ELR (cell line): ENCODE measurements at regions not wholly inside any gene's neighbourhood (a gene's known extent, or its start where the extent isn't known, plus 50 kb on each side); places are given as distances from the start of the nearest gene placed in this dataset.

Experiments
- DNase-seq: peaks from one replicate; pipeline ENCODE4 v3.0.0-alpha.2; 2015; ENCODE audit warnings: low read depth

DNA sequence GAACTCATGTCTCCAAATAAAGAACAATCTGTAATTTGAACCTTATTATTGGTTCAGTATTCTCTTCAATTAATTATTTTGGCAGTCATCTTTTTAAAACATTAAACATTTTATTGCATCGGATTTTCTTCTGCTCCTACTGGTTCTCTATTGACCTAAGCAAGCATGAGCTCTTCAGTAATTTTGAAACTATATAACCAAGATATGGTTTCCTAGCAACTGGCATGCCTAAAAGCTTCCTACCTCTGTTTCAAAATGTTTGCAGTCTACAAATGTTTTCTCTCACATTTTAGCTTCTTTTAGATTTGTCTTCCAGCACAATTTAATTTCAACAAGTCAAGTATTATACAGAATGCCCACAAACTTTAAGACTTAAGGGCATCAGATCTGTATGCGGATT, 371.3 kb downstream of the GPM6A start:
- no peak for DNase-seq

DNA sequence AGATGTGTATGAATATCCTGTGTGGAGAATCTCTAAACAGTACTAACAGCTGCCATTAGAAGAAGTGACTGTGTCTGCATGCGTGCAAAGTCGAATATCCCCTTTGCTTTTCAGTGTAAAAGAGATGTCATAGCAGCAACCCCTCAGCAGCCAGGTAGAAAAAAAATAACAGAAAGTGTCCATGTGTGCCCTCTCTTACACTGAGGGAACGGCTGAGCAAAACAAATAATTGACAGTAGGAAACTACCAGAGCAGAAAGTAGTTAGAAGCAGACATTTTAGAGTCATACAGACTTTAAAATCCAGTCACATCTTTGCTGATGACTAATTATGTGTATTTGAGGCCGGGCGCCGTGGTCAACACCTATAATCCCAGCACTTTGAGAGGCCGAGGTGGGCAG, 370.8 kb downstream of the GPM6A start:
- no peak for DNase-seq

DNA sequence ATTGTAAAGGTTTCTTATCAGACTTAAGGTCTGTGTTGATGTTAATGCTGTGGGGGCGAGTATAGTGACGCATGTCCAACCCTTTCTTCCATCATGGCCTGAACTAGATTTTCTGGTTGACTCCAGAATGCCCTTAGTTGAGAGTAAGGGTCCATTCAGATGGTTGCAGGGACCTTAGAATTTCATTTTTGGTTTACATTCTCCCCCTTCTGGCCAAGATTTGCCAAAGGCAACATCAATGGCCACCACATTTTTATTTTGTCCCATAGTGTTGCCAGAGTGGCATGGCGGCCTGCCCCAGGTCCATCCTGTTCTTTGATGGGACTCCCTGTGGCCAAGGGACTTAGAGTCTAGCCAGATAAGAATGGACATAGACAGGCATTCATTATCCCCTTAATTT, 368.5 kb downstream of the GPM6A start:
- DNase-seq: peak; percentile 14

DNA sequence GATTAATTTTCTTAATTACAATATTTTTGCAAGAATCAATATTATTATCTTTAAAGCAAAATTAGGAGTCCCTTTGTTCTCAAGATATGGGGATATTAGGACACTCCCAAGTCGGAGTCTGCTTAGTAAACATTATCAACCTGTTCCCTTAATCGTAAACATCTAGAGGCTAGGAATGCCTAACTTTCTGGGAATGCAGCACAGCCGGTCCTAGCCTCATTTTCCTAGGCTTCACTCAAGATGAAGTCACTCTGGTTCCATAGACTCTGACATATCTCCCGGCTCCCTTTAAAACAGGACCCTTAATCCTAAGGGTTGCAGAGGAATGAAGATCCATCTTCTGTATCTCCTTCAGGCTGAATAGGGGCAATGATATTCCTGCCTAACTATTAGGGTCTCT, 367.6 kb downstream of the GPM6A start:
- no peak for DNase-seq

DNA sequence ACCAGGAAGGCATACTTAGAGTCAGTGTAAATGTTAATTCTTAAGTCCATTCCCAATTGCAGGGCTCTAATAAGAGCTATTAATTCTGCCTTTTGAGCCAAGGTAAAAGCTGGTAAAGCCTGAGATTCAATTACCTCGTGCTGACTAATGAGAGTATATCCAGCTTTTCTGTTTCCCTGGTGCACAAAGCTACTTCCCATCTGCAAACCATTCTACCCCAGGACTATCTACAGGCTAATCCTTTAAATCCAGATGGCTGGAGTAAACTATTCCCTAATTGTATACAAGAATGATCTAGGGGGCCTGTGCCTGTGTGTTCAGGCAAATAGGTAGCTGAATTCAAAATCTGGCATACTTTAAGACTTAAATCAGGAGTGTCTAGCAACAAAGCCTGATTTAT, 365.0 kb downstream of the GPM6A start:
- DNase-seq: no peak

DNA sequence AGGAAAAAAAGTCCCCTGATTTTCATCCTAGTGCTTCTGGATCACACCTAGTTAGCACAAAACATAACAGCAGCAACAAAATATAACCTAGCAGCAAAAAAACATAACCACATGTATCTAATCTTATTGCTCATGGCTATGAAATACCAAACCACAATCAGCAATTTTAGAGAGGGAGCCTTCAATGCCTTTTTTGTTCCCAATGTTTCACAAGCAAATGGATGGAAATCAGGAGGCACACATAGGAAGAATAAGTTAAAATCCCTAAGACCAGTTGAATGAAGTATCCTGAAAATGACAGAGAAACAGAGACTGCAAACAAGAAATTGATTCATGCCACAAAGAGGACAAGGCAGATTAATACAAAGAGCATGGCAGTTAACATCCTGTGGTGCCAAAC, 361.6 kb downstream of the GPM6A start:
- DNase-seq: no peak

DNA sequence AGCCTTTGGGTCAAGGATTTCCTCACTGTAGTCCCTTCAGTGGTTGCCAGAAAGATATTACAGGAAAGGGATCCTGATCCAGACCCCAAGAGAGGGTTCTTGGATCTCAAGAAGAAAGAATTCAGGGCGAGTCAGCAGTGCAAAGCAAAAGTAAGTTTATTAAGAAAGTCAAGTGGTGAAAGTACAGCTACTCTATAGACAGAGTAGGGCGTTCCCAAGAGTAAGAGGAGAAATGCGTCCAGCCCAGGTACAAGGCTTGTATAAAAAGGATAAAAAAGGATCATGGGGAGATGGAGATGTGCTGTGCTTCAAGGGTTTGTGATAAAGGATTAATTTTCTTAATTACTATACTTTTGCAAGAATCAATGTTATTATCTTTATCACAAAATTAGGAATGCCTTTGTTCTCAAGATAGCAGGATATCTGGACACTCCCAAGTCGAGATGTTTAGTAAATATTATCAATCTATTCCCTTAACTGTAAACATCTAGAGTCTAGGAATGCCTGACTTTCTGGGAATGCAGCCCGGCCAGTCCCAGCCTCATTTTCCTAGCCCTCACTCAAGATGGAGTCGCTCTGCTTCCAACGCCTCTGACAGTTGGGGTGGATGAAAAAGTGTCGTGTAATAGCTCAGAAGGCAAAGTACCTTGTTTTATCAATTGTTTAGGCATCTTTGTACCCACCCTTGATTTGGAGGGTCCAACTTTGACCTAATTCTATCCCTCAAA, 360.7 kb downstream of the GPM6A start:
- no peak for DNase-seq

DNA sequence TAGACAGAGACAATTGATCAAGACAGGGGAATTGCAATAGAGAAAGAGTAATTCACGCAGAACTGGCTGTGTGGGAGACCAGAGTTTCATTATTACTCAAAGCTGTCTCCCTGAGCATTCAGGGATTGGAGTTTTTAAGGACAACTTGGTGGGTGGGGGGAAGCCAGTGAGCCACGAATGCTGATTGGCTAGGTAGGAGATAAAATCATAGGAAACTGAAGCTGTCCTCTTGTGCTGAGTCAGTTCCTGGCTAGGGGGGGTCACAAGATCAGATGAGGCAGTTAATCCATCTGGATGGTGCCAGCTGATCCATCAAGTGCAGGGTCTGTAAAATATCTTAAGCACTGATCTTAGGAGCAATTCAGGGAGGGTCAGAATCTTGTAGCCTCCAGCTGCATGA, 358.6 kb downstream of the GPM6A start:
- peak; percentile 17 for DNase-seq

DNA sequence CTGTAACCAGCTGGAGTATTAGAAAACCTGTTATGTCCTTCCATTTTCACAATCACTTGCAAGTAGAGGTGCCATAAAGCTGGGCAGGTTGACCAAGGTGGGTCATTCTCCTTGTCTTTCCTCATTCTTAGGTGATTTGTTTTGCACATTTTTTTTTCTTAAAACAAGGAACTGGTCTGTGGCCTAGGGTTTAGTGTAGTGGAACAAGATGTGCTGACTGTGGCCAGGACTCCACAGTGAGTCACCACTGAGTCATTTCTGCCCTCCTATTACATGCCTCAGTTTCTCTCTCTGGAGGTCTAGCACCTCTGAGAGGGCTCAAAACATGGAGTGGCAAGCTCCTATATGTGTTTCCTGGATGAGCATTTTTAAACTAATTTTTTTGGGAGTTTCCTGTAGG, 355.9 kb downstream of the GPM6A start:
- DNase-seq: no peak

DNA sequence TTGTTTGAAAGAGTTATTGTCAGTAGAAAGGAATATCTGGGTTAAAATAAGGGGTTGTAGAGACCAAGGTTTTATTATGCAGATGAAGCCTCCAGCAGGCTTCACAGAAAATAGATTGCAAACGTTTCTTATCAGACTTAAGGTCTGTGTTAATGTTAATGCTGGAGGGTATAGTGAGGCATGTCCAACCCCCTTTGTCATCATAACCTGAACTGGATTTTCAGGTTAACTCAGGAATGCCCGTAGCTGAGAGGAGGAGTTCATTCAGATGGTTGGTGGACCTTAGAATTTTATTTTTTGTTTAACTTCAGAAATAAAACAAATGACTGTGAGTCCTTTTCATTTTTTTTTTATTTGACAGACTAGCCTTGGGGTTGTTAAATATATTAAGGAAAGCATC, 354.1 kb downstream of the GPM6A start:
- no peak for DNase-seq

DNA sequence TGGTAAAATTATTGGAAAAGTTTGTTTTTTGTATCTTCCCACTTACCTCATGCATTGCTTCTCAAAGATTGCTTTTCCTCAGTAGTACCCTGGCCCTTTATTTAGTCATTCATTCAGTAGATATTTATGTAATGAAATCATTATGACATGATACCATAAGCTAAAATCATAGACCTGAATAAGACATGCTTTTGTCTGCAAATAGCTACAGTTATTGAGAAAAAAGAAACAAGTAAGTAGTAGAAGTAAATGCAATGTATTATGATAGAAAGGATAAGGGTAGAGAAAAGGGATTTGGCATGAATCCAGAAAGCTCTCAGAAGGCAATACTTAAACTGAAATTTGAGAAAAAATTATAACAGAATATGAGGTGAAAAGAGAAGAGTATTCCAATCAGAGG, 352.5 kb downstream of the GPM6A start:
- DNase-seq: no peak

DNA sequence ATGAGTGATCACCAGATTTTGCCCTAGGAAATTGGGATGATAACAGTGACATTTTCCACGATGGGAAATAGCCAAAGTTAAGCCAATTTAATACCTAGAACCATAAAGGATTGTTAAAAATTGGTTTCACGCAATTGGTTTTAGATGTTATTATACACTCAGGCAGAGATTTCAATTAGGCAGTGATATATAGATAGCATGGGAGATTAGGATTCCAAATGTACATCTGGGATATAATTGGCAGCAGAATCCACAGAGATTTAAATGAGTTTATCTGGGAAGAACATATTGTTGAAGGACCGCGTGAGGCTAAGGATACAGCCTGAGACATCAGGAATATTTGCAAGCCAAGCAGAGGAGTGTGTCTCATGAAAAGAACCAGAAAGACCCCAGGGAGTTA, 351.6 kb downstream of the GPM6A start:
- DNase-seq: no peak

DNA sequence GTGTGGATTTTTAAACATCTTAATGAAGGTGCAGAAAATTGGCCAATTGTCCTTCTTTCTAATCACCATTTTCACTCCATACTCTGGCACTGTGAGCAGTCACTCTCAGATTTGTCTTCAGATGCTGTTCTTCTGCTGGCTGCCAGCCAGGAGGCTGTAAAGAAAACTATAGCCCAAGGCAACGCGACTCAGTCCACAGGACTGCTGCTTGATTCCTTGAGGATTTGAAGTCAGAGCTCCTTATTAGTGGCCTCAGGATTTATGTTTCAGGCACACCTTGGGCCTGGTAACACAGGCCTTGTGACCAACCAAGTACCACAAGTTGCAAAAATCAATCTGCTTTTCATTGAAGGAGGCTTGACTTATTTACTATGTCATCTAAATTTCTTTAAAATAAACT, 342.6 kb downstream of the GPM6A start:
- peak; percentile 80 for DNase-seq

DNA sequence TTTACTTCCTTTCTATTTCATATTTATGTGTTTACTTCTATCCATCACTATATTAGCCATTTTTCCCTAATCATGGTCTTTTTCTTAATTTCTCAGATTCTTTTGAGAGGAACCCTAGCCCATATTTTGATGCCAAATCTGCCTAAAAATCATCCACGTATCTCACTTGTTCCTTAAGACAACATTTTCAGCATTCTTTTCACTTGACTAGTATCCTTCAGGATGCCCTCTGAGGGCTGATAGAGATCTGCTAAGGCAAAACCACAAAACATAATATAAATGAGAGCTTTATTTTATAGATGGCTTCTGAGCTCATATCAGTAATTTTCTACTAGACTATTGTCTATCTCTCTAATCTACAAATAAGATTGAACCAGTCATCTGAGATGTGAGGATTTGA, 341.9 kb downstream of the GPM6A start:
- DNase-seq: peak; percentile 72

DNA sequence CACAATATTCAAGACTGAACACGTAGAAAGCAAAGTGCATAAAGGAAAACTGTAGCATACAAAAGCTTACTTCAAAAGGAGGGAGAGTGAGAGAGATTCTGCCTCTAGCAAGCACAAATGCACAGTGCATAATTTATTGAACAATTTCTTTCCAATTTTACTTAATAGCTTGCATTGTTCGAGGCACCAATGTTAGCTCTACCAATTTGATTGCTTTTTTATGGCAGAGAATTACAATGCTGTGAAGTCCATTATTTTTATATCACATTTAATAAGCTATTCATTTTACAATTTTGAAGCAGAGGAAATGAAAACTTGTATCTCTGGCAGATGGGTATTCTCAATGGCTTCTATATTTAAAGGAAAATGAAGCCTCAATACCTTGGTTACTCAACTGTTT, 331.7 kb downstream of the GPM6A start:
- DNase-seq: no peak

DNA sequence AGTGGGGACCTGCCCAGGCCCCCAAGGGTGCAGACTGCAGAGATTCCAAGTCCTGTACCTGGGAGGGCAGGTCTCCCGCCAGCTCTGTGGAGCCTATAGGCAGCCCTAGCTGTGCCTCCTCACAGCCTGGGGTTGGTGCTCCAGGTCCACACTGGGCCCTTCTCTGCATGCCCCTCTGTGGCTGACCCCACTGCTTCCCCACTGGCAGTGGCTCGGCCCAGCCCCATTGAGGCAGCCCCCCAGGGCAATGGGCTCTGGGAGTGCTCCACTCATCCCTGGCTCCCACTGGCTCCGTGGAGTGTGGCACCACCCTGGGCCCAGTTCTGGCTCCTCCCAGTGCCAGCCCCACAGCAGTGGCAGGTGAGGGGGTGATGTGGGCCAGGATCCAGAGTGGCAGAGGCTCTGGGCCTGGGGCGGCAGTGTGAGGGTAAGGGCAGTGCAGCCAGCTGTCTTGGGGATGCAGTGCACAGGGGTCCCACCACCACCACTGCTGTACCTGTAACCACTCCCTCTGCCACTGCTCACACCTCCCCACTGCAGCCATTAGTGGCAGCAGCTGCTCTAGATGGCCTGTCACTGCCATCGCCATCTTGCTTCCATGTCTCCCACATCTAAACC, 312.2 kb downstream of the GPM6A start:
- no peak for DNase-seq

DNA sequence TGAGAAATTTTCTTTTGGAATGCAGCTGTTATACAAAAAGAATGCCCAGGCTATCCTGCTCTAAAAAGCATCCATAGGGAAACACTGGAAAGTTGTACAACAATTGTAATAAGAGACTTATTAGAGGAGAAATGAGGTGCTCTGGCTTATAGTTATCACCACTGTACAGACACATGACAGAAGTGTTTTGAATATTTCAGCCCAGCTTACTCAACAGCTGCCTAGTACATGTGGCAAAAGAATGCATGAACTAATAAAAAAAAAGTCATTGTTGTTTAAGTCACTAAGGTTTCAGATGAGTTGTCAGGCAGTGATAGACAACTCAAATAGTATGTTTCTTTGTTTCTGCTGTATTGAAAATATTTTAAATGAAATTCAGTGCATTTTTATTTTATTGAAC, 307.7 kb downstream of the GPM6A start:
- DNase-seq: no peak

DNA sequence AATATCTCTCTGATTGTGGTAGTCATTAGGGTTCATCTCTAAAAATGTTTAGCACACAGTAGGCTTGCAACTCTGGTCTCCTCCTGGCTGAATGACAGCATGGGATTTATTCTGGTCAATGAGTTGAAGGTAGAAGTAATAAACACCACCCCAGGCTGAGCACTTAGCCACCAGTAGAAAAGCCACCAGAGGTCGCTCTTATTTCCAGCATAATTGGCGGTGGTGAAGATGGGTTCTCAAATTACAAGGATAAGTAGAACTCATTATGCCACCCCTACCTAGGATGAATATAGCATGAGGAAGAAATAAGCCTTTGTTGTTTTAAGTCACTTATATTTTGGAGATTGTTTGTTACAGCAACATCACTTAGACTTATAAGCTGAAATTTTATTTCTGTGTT, 302.7 kb downstream of the GPM6A start:
- DNase-seq: peak; percentile 15

DNA sequence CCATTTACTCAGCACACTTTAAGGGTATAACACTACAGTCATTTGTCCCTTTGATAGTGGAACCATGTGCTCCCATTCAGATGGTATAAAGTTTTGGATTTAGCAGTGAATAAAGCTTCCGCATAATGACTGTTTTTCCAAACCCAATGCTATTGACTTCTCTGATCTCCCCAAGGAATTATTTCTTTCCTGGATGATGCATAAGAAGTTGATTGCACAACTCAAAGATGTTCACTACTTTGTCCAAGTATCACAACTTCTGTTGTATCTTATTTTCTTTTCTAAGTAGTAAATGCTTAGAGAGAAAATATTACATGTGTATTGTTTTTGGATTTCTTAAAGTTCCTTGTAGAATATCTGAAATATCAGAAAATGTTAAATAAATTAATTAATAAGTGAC, 300.2 kb downstream of the GPM6A start:
- no peak for DNase-seq

DNA sequence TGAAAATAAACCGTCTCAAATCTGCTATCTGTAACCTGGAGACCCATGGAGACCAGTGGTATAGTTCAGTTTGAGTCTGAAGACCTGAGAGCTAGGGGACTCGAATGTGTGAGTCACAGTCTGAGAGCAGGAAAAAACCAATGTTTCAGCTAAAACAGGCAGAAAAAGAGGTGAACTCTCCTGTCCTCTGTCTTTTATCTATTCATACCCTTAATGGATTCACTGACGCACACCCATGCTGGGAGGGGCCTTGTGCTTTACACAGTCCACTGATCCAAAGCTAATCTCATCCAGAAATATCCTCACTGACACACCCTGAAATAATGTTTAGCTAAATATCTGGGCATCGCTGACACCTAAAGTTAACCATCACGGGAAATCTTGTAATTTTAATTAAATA, 297.9 kb downstream of the GPM6A start:
- DNase-seq: peak; percentile 4

DNA sequence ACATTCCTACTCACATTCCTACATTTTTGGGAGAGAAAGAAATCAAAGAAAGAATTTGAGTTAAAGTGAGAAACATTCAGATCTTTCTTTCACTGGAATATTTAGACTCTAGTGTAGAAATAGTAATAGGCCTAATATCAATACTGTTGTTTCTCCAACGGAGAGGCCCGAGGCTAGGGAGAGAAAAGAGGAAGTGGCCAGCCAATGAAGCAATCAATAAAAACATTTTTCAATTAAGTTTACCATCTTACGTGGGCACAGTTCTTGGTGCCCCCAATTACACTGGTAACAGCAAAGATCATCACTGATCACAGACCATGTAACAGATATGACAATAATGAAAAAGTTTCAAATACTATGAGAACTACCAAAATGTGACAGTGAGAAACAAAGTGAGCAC, 281.4 kb downstream of the GPM6A start:
- DNase-seq: no peak

DNA sequence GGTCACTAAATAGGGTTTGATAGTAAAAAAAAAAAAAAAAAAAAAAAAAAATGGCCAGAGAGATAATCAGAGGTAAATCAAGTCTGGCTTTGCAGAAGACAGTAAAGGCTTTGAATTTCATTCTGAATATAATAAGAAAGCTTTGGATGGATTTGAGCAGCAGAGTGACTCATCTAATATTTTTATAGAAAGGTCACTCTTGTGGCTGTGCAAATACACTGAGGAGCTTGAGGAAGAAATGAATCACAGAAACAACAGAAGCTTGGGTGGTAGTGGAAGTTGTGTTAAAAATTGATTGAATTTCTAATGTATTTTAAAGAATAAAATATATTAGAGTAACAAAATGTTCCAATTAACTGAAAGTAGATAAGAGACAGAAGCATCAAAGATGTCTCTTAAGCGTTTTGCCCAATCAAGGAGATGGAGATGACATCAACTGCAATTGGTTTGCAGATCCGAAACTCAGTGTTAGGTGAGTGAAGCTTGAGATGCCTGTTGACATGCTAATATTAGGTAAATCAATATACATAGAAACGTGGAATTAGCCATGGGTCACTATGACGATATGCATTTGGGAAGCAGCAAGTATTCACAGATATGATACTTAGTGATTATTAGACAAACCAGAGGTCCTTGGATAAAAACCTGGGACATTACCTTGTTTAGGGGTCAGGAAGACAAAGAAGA, 280.5 kb downstream of the GPM6A start:
- peak; percentile 79 for DNase-seq

DNA sequence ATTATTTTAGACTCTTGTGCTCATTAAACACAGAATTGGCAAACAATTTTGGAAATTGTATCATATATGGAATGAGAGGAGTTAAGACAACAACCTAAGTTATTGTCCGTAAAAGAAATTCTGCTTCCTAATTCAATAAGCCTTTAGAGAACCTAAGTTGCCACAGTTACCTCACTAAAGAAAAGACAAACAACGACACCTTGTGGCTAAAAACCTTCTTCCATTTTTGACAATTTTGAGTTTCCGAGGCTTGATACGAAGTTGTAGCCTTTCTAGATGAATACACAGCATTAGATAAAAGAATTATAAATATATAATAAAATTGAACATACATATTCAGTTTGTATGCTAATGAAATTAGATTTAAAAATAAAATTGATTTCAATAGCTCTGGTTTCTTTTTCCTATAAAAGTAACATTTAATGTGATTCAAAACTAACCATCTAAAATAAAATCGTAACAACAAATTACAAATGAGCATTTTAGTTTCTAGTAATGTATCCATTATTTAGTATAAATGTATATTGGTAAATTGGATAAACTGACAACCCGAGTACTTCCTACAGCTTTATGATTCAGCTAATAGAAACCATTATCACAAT, 275.1 kb downstream of the GPM6A start:
- peak; percentile 45 for DNase-seq
